Ectodermal cell (in vitro differentiated cells): ENCODE measurements at regions not wholly inside any gene's neighbourhood (a gene's known extent, or its start where the extent isn't known, plus 50 kb on each side); places are given as distances from the start of the nearest gene placed in this dataset.

ENCODE experiments used
- H3K27ac ChIP-seq: 2 replicates; pipeline ENCODE4 v1.7.0; 2013; ENCODE audit warnings: mild to moderate bottlenecking, low read depth, low read length; ENCODE audit not compliant: insufficient read depth, poor library complexity, severe bottlenecking
- H3K27me3 ChIP-seq: 2 replicates; pipeline ENCODE4 v1.7.0; 2013; ENCODE audit warnings: mild to moderate bottlenecking, low read length; ENCODE audit not compliant: insufficient read depth, control insufficient read depth, poor library complexity, severe bottlenecking
- H3K36me3 ChIP-seq: one replicate; pipeline ENCODE4 v1.7.0; 2013; ENCODE audit warnings: low read length; ENCODE audit not compliant: control insufficient read depth, insufficient read depth
- H3K4me1 ChIP-seq: one replicate; pipeline ENCODE4 v1.7.0; 2013; ENCODE audit warnings: low read length; ENCODE audit not compliant: control insufficient read depth, insufficient read depth
- H3K4me3 ChIP-seq: 2 replicates; pipeline ENCODE4 v1.7.0; 2013; ENCODE audit warnings: low read depth, low read length, control low read depth; ENCODE audit not compliant: insufficient read depth
- H3K9me3 ChIP-seq: 2 replicates; pipeline ENCODE4 v1.7.0; 2013; ENCODE audit warnings: mild to moderate bottlenecking, low read length, moderate library complexity; ENCODE audit not compliant: control insufficient read depth
- WGBS, 2 experiments: methylation state at CpG; one replicate each; pipeline ENCODE4 v1.1.7; 2013; ENCODE audit warnings: missing lambda C conversion rate in 2 of 2; 5-methylcytosine and 5-hydroxymethylcytosine counted together

GRCh38 chr4:157999723-158000122 lies 173.1 kb downstream of the GASK1B start:
- Histone ChIP-seq H3K27ac (no peak overlapping the region), H3K4me3 (no peak overlapping the region), H3K36me3 (no peaks in the 10 kb centered on the region), H3K4me1 (no peaks in the 10 kb centered on the region), H3K9me3 (no peaks in the 10 kb centered on the region), H3K27me3 (no peaks in the 10 kb centered on the region)
- WGBS, 2 experiments, result 82% methylated on average over 1 of the region's 1 CpG; no CpG with 5 or more reads in 1 of the 2 experiments

- H3K4me3 ChIP-seq, result no peak overlapping the region
- no peaks in the 10 kb centered on the region for H3K36me3 ChIP-seq
- H3K4me1 ChIP-seq, result no peaks in the 10 kb centered on the region
- WGBS, 2 experiments, result 100% methylated on average over 1 of the region's 1 CpG; no CpG with 5 or more reads in 1 of the 2 experiments
- H3K27me3 ChIP-seq, result no peaks in the 10 kb centered on the region
- no peaks in the 10 kb centered on the region for H3K9me3 ChIP-seq
- H3K27ac ChIP-seq, result no peak overlapping the region
Measured at GRCh38 chr4:157997296-157997695, 175.5 kb downstream of the GASK1B start.

- H3K4me1 ChIP-seq, result no peaks in the 10 kb centered on the region
- H3K27ac ChIP-seq, result no peak overlapping the region
- no peaks in the 10 kb centered on the region for H3K9me3 ChIP-seq
- no peak overlapping the region for H3K4me3 ChIP-seq
- H3K27me3 ChIP-seq, result no peaks in the 10 kb centered on the region
- 88 to 94% methylated on average over 6 of the region's 6 CpGs for WGBS, 2 experiments
- no peaks in the 10 kb centered on the region for H3K36me3 ChIP-seq
Measured at GRCh38 chr4:157996061-157997028, 176.5 kb downstream of the GASK1B start.

GRCh38 chr4:157994863-157995262 lies 178.0 kb downstream of the GASK1B start:
- no peaks in the 10 kb centered on the region for H3K27me3 ChIP-seq
- no peak overlapping the region for H3K27ac ChIP-seq
- WGBS, 2 experiments, result 68 to 76% methylated on average over 3 to 5 of the region's 6 CpGs
- H3K4me1 ChIP-seq, result no peaks in the 10 kb centered on the region
- no peaks in the 10 kb centered on the region for H3K9me3 ChIP-seq
- no peaks in the 10 kb centered on the region for H3K36me3 ChIP-seq
- H3K4me3 ChIP-seq, result no peak overlapping the region

- Histone ChIP-seq H3K27me3 (no peaks in the 10 kb centered on the region), H3K9me3 (no peaks in the 10 kb centered on the region), H3K4me1 (no peaks in the 10 kb centered on the region), H3K36me3 (no peaks in the 10 kb centered on the region), H3K27ac (no peak overlapping the region), H3K4me3 (no peak overlapping the region)
- 72 to 91% methylated on average over 2 to 4 of the region's 4 CpGs for WGBS, 2 experiments
Measured at GRCh38 chr4:157992948-157993839, 179.6 kb downstream of the GASK1B start.

GRCh38 chr4:157992038-157992705 lies 180.7 kb downstream of the GASK1B start:
- no peaks in the 10 kb centered on the region for H3K36me3 ChIP-seq
- H3K27ac ChIP-seq, result no peak overlapping the region
- no peak overlapping the region for H3K4me3 ChIP-seq
- H3K4me1 ChIP-seq, result no peaks in the 10 kb centered on the region
- WGBS, 2 experiments, result 53 to 60% methylated on average over 4 to 6 of the region's 6 CpGs
- no peaks in the 10 kb centered on the region for H3K27me3 ChIP-seq
- no peaks in the 10 kb centered on the region for H3K9me3 ChIP-seq

- H3K4me3 ChIP-seq, result no peak overlapping the region
- no peaks in the 10 kb centered on the region for H3K4me1 ChIP-seq
- no peaks in the 10 kb centered on the region for H3K27me3 ChIP-seq
- H3K9me3 ChIP-seq, result no peaks in the 10 kb centered on the region
- 86 to 95% methylated on average over 2 of the region's 2 CpGs for WGBS, 2 experiments
- H3K36me3 ChIP-seq, result no peaks in the 10 kb centered on the region
- H3K27ac ChIP-seq, result no peak overlapping the region
Measured at GRCh38 chr4:157988641-157989040, 184.2 kb downstream of the GASK1B start.

GRCh38 chr4:157984285-157984911 lies 188.4 kb downstream of the GASK1B start:
- H3K27me3 ChIP-seq, result no peaks in the 10 kb centered on the region
- WGBS, 2 experiments, result 83 to 89% methylated on average over 4 of the region's 4 CpGs
- H3K27ac ChIP-seq, result no peak overlapping the region
- H3K9me3 ChIP-seq, result no peaks in the 10 kb centered on the region
- H3K4me3 ChIP-seq, result no peak overlapping the region
- H3K4me1 ChIP-seq, result no peaks in the 10 kb centered on the region
- no peaks in the 10 kb centered on the region for H3K36me3 ChIP-seq

- Histone ChIP-seq H3K4me3 (no peak overlapping the region), H3K4me1 (no peaks in the 10 kb centered on the region), H3K27ac (no peak overlapping the region), H3K27me3 (no peaks in the 10 kb centered on the region), H3K9me3 (no peaks in the 10 kb centered on the region), H3K36me3 (no peaks in the 10 kb centered on the region)
- WGBS, 2 experiments, result 92 to 93% methylated on average over 6 of the region's 6 CpGs
Measured at GRCh38 chr4:157983300-157983699, 189.5 kb downstream of the GASK1B start.
